DMS 273 (cell line): ENCODE measurements at regions not wholly inside any gene's neighbourhood (a gene's known extent, or its start where the extent isn't known, plus 50 kb on each side); places are given as distances from the start of the nearest gene placed in this dataset.

ENCODE experiments used
- DNase-seq: peaks from one replicate; lab custom pipeline; 2025; ENCODE audit not compliant: unreplicated experiment; lab: John Stamatoyannopoulos, UW

DNA sequence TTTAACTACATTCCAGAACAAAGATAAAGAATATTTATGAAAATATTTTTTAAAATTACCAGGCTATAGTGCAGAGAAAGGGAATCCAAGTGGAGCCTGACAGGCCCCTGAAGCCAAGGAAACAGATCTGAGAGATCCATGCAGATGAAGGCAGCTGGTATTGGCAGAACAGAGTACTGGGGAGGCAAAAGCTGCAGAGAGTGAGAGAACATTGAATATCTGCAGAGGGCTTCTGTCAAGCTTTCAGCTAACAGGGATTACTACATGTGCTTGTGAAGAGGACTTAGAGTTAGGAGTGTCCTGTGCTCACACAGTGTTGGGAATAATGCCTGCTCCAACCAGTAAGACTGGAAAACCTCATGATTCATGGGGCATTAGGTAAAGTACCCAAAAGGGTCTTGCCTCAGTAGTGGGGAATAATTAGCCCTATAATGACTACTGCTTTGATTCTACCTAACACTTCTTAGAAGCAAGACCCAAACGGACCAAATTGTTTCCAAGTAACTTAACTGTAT, 657.2 kb downstream of the DHX35 start:
- DNase-seq, result no peak

DNA sequence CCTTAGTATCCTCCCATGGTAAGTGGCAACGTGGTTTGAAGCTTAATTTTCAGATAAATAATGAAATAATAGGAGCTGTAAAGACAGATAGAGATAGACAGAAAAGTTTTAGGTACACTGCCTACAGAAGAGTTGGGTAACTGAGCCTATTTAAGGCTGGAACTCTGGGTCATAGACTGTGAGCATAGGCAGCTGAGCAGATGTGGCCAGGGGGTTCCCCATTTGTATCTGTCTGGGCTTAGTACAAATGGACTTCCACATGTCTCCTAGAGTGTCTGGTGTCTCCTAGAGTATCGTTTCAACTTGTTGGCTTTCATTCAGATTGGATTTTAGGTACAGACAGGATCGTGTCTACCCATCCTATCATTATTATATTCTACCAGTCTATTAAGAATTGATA, 649.8 kb downstream of the DHX35 start:
- DNase-seq, result no peak

DNA sequence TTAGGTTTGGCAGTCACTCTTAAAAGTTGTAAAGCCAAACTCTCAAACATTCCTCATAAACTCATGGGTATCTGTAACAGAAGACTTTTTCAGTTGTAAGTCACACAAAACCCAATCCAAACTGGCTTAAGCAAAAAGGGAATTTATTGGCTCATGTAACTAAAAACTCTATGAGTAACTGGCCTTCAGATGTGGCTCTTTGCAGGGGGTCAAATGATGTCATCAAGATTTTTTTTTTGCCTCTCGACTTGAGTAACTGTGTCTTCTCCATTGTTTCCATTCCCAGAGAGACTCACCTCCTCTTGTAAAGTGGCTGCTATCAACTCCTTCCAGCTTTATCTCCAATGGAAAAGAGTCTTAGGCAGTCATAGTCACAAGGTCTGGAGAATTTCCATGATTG, 645.0 kb downstream of the DHX35 start:
- DNase-seq, result no peak

DNA sequence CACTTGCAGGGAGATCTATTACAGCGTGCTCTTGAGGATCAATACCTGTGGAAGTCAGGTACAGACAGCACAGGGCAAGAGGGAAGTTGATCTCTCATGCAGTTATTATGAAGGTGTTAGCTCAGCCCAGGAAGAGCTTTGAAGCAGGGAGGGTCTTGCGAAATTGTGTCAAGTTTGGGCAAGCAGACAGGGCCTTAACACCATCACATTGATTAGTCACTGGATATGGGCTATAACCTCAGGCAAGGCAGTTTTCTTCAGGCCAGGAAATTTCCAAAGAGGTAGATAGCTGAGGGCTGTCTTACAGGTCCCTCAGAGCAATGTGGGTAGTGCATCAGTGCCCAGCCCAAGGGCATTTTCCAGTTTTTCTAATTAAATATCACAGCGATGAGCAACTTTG, 643.8 kb downstream of the DHX35 start:
- no peak for DNase-seq

DNA sequence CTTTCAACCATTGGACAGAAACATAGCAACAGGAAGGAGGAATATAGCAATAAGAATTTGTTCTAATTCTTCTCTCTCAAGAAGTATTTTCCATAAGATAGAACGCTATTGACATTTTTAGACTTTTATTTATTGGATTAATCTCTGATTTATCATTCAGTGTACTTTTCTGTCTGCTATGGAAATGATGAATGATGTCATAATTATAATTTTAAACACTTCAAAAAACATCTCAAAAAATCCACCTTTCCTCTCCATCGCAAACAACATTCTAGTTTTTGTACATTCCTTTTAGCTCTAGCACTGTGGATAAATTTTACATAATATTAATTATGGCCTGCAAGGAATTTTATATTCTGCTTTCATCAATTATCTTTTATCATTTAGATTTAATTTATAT, 643.2 kb downstream of the DHX35 start:
- DNase-seq, result no peak

DNA sequence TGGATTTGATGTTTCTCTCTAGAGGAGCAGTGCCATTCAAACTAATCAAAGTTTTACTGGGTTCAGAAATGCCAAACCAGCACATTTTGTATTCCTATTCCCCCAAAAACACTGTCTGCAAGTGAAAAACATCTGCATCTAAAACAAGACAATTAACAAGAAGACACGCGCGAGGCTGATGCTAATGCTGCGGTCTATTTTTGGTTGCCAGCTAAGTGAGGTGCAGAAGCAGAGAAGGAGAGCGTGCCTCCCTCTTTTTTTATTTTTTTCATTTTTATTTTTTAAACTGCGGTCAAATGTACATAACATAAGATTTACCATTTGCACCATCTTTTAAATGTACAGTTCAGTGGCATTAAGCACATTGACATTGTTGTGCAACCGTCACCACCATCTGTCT, 641.1 kb downstream of the DHX35 start:
- DNase-seq, result no peak

DNA sequence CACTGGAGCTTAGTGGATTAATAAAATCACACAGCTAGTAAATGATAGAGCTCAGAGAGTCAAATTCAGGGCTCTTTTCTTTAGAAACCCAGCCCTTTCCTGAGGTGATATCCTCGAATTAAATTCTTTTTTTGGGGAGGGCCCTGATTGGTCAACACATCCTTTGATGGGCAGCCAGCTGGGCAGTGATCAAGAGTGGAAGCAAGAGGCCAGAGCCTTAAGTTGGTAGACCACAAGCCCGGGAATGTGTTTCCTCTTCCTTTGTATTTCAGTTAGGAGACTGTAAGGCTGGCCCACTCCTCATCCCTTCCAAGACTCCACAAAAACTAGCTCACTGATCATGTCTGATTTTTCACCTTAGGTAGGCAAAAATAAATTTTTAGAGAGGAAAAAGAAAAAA, 640.5 kb downstream of the DHX35 start:
- DNase-seq, result no peak

DNA sequence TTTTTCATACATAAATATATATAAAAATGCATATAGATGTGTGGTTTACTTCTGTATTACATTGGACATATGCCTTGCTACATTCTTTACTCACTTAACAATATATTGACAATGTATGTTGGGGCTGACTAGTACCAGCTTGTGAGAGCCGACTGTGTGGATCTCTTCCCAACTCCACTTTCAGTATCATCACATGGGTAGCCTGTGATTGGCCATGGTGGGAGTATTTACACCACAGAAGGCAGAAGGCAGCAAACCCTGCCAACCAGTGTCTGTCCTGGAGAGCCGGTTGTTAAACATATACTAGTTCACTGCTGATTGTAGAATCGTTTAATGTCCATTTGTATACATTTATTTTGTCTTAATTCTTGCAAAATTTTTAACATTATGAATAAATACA, 638.7 kb downstream of the DHX35 start:
- DNase-seq, result no peak

DNA sequence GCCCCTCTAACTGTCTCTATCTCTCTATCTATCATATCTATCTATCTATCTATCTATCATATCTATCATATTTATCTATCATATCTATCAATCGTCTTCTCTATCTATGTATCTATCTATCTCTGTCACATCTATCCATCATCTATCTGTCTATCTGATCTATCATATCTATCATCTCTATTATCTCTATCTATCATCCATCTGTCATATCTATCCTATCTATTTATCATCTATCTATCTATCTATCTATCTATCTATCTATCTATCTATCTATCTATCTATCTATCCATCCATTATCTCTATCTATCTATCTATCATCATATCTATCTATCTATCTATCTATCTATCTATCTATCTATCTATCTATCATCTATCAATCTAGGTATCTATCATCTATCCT, 638.0 kb downstream of the DHX35 start:
- no peak for DNase-seq

DNA sequence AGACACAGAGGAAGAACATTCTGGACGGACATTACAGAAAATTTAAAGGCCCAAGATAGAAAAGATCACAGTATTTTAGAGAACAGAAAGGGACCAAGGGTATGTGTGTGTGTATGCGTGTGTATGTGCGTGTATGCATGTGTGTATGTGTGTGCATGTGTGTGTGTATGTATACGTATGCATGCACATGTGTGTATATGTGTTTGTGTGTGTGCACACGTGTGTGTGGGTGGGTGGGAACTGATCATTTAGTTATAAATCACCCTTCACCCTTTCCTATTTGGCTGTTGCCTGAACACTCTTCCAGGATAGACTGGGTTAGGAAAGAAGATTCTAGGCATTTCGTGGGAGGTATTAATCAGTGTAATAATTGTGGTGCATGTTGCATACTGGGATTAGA, 634.4 kb downstream of the DHX35 start:
- DNase-seq, result no peak

DNA sequence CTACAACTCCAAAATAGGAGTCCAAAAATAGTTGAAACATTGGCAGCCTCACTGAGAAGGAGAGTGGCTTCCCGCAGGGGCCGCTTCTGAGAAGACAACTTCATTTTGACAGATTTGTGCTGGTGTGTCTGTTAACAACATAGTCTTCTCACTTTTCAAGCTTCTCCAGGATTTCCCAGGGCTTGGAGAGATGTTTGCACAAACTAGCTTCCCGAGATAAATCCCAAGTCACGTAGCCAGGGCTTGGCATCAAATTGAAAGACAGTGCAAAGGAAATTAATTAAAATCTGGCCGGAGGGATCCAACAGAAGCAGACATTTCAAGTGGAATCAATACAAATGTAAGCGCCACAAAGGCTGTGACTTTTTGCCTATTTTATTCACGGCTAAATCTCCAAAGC, 630.2 kb downstream of the DHX35 start:
- no peak for DNase-seq

DNA sequence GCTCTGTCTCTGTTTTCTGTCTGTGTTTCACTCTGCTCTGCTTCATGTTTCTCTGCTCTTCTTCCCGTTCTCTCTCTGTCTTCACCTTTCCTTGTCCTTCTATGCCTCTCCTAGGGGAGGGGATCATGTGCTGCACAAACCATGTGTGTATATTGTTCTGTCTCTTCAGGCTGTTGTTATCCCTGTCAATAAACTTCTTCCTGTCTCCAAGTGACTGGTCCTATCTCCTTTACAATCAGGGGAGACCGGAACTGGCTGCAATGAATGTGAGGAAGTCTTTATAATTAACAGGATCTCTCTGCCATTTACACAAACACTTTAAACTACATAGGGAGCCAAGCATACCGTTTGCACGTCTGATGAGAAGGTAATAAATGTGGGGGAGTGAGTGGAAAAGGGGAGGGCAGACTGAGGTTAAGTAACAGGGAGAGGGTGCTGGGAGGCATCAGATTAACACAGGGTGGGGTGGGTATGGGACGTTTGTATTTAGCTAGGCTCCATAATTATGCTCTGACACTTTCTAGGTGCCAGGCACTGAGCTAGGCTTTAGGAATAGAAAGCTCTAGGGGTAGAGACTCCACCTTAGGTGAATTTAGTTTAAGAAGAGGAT, 626.1 kb downstream of the DHX35 start:
- DNase-seq, result no peak

DNA sequence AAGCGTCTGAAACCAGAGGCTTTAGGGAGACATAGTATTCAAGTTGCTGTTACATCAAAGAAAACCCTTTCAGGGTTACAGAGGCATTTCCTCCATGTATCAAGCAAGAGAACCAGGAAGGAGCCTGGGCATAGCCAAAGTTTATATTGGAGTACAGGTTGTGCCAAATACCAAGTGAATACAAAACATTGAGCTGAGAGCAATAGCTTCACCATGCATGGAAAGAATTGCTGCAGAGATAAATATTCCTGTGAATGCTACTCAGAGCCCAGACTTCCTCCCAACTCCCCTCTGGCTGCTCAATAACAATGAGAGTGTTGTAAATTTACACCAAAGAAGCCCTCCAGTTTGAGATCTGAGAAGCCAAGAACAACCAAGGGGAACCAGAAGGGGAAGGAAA, 618.9 kb downstream of the DHX35 start:
- no peak for DNase-seq

DNA sequence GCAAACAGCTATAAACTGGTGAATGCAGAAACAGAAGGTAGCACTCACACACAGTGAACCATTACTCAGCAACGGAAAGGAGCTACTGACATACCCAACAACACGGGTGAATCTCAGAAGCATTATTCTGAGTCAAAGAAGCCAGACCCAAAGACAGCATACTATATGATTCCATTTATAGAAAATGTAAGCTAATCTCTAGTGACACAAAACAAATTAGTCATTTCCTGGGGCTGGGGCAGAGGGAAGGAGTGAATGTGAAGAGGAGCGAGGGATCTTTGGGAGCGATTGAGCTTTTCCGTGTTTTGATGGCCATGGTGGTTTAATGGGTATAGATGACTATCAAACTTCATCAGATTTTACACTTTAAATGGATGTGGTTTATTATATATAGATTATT, 614.6 kb downstream of the DHX35 start:
- no peak for DNase-seq

DNA sequence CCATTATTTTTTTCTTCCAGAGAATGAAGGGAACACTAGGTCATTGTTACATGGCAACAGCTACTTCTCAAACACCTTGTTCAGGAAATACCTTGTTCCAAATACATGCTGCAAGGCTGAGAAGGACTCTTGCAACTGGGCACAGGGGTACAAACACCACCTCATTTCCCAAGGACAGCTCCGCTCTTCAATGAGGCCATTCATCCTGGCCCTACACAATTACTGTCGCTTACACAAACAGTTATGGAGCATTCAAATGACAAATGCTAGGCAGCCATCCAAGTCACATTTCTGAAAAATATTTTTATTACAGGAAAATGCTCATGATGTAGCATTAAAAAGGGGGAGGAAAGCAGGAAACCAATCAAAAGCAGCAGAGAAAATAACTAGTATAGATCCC, 611.9 kb downstream of the DHX35 start:
- no peak for DNase-seq

DNA sequence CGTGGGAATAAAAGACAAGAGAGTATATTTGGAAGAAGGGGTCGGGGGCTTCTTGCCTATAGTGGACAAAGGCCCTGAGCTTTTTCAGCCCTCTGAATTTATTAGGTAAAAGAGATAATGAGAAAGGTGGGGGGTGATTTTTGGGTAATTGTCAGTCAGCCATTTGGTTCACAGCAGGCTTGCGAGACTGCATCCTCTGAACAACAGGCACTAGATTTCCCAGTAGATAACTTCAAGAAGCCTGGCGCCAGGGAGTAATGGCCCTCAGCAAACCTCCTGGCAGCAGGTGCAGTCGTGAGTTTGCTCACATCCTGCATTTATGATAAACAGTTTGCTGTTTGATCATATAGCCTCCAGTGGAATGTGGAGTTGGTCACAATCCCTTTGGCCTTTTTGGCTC, 609.0 kb downstream of the DHX35 start:
- DNase-seq, result no peak

DNA sequence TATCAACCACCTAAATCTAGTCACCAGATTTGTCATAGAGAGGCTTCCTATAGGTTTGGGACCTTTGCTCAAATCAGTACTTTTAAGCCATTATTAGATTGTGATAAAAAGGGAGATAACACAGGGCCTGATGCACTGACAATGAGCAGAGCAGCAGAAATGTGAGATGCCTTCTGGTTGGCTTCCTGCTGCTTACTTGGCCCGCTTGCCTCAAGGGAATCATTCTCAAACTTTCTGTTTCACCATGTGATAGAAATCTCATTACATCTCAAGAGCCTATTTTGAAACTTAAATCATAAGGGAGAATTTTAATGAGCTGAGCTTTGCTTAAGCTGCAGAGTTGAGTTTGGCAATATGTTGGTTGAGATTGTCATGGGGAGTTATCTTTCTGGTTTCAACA, 606.0 kb downstream of the DHX35 start:
- peak; percentile 17 for DNase-seq

DNA sequence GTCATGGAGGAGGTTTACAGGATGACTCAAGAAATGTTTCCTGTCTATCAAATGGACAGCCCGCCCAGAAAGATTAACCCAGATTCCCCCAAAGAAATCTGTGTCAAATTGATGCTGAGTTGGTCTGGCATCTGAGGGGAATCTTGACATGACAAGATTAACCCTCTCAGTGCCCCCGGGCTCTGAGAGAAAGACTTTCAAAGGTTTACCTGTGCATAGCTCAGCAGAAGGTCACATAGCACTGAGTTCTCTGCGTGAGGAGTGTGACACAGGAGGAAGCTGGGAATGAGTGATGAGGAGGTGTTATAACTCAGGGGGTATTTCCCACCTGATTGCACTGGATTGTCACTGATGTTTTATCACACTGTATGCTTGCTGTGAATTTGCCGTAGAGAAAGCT, 601.2 kb downstream of the DHX35 start:
- DNase-seq, result no peak

DNA sequence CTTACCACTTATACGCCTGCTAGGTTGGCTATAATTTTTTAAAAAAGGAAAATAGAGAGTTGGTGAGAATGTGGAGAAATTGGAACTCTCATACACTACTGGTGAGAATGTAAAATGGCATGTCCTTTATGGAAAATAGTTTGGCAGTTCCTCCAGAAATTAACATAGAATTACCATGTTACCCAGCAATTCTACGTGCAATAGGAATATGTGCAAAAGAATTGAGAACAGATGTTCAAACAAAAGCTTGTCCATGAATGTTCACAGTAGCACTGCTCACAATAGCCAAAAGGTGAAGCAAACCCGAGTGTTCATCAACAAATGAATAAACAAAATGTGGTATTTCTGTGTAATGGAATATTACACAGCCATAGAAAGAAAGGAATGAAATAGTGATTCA, 592.2 kb downstream of the DHX35 start:
- DNase-seq, result no peak

DNA sequence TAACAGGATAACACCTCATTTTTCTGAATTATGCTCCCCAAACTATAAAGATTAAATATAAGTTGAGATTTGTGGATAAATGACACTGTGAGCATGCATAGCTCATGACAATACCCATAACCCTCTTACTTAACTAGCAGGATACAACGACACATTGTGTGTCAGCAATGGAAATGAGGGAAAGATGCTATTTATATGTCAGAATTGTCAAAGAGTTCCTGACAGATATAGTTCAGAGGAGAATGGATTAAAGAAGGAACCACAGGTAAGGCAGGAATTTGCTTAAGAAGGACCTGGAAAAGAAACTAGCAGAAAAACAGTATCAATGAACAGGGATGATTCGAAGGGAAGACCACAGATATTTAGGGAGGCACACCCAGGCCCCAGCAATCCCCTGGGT, 591.0 kb downstream of the DHX35 start:
- no peak for DNase-seq

DNA sequence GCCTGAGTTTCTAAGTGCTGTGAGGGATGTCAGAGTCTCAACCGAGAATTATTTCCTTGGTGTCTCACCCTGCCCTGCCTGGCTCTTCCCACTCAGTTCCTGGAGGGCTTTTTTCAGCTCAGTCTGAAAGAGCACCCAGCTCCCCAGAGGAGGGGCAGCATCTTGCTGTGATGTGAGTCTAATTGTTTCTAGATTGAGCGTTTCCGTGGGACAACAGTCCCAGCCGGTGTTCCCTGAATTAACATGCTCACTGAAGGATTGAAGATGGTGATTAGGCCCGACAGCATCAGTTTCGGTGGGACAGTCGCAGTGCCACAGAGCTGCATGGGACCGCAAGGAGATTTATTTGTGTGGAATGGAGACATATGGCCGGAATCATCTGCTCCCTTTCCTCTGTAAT, 587.6 kb downstream of the DHX35 start:
- no peak for DNase-seq

DNA sequence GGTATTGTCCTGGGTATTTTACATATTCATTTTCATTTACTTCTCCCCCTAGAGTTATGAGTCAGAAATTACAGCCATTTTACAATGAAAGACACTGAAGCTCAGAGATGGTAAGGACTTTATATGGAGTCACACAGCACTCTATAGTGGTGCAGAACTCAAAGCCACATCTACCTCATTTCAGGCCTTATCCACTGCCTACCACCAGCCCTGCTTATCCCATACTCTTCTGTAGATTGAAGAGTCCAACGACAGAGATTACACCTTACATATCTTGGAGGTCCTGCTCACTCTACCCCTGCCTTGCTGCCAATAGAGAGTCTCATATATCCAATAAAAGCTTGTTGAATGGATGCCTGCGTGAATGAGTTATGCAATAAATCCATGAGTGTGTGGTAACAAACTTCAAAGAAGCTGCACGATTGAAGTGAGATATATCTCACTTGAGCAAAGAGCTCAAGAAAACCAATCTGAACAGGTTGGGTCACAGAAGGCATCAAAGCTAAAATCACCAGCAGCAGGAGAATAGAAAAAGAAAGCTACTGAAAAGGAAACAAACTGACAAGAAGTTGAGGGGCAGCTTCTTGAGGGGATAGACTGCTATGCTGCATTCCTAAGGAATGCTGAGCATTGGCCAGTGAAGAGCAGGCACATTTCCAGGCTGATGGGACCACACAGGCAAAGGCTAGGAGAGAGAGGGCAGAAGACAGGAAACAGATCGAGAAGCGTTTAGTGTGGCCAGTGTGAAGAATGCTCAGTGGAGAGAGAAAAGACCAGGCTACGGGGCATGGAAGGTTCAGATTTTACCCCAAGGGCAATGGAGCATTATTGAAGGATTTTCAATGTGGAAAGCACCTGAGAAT, 585.6 kb downstream of the DHX35 start:
- DNase-seq, result no peak
